ENCODE measurements at regions not wholly inside any gene's neighbourhood (a gene's known extent, or its start where the extent isn't known, plus 50 kb on each side); places are given as distances from the start of the nearest gene placed in this dataset.
"Not testable (repeated sequence)": the region's sequence is repeated elsewhere in the genome, so short reads cannot be mapped to it uniquely, and the experiment has no call there.

DNA sequence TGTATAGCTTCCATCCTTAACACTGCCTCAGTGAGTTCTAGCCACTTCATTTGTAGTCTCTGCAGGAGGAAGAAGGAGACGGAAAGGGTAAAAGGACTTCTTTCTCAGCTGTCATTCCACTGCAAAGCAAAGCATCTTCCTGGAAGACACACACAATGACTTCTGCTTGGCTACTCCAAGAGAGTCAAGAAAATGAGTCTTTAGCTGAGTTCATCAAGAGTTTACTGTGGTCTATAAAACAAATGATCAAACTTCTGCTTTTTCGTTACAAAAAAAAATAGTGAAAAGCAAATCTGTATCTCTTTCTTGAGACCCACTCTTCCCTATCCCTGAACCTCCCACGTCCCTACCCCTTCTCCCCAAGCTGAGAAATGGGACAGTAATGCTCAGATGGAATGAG is 205.0 kb upstream of the AHR start:
- no peak for DNase-seq (ENCODE audit: extremely low spot score)
- CTCF ChIA-PET, result interaction anchor here (0.9 to 1.4 kb wide), 4 partner anchors 11 to 16 kb away, joined by 3 read pairs; no protein-coding TSS in a partner anchor
- no peak for TF ChIP-seq CTCF (IDR thresholded peaks at IDR 0.05; ENCODE audit: control extremely low read depth, extremely low read depth, low read depth, missing control alignments)
- POLR2A ChIA-PET, result no interaction called here

GRCh38 chr7:17094963-17095574 is 203.4 kb upstream of the AHR start:
- POLR2A ChIA-PET, result no interaction called here
- CTCF ChIA-PET, result interaction anchor here (1.0 to 1.6 kb wide), 3 partner anchors 10 to 24 kb away, joined by 3 to 4 read pairs (median 3); no protein-coding TSS in a partner anchor
- TF ChIP-seq CTCF (IDR thresholded peaks at IDR 0.05; ENCODE audit: control extremely low read depth, extremely low read depth, low read depth, missing control alignments), result no peak
- no peak for DNase-seq (ENCODE audit: extremely low spot score)

GRCh38 chr7:17095931-17096330 is 202.5 kb upstream of the AHR start:
- CTCF ChIA-PET, result interaction anchor here (0.8 to 1.6 kb wide), 6 partner anchors 9 to 33 kb away, joined by 3 to 4 read pairs (median 3); no protein-coding TSS in a partner anchor
- no peak for TF ChIP-seq CTCF (IDR thresholded peaks at IDR 0.05; ENCODE audit: control extremely low read depth, extremely low read depth, low read depth, missing control alignments)
- POLR2A ChIA-PET, result no interaction called here

GRCh38 chr7:17097668-17098297 is 200.7 kb upstream of the AHR start:
- CTCF ChIA-PET, result interaction anchor here (1.0 to 1.7 kb wide), 2 partner anchors 8 to 12 kb away, joined by 3 to 4 read pairs; no protein-coding TSS in a partner anchor
- DNase-seq (ENCODE audit: extremely low spot score), result no peak
- no peak for TF ChIP-seq CTCF (IDR thresholded peaks at IDR 0.05; ENCODE audit: control extremely low read depth, extremely low read depth, low read depth, missing control alignments)
- POLR2A ChIA-PET, result no interaction called here

More at GRCh38 chr7:17095931-17096330, 202.5 kb upstream of the AHR start:
- DNase-seq (ENCODE audit: extremely low spot score), result no peak

- no peak for TF ChIP-seq CTCF (IDR thresholded peaks at IDR 0.05; ENCODE audit: control extremely low read depth, extremely low read depth, low read depth, missing control alignments)
- POLR2A ChIA-PET, result no interaction called here
- DNase-seq (ENCODE audit: extremely low spot score), result no peak
- CTCF ChIA-PET, result interaction anchor here (1.5 kb wide), 1 partner anchor 28 kb away, joined by 3 read pairs; no protein-coding TSS in a partner anchor
Observed at GRCh38 chr7:17098515-17098914, 199.9 kb upstream of the AHR start.

DNA sequence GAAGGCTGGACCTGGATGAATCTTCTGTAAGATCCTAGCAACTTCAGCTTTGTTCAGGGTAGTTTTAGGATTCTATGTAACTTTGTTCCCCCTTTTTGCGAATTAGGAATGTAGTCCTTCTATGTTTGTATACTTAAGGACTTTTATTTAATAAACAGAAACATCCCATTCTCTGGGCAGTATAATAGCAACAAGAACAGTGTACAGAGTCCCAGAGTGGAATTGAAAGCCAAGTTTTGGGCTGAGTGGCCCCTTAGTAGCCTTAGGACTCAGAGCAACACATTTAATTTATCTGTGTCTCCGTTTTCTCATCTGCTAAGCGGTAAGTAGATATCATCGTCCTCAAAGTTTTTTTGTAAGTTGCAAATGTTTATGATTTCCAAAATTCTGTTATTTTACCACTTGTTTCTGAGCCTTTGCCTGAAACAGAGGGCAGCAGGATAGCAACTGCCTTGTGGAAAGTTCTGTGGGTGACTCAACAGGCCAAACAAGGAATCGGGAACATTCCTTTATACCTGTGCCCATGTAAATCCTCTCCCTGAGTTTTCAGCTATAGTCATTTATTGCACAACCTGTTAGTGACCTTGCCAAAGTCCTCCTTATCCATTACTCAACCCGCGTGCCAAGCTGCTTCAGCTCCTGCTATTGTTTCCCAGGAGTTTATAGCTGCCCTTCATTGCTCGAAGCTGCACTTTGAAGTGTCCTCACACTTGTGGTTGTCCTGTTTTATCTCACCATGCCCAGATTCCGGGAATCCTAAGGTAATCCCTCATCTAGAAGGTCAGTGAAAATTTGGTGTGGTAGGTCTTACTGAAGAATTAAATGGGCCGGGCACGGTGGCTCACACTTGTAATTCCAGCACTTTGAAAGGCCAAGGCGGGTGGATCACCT is 199.1 kb upstream of the AHR start:
- ChIA-PET CTCF (interaction anchor here (1.5 kb wide), 1 partner anchor 27 kb away, joined by 3 read pairs; no protein-coding TSS in a partner anchor), POLR2A (no interaction called here)
- DNase-seq (ENCODE audit: extremely low spot score), result no peak
- TF ChIP-seq CTCF (IDR thresholded peaks at IDR 0.05; ENCODE audit: control extremely low read depth, extremely low read depth, low read depth, missing control alignments), result no peak

DNA sequence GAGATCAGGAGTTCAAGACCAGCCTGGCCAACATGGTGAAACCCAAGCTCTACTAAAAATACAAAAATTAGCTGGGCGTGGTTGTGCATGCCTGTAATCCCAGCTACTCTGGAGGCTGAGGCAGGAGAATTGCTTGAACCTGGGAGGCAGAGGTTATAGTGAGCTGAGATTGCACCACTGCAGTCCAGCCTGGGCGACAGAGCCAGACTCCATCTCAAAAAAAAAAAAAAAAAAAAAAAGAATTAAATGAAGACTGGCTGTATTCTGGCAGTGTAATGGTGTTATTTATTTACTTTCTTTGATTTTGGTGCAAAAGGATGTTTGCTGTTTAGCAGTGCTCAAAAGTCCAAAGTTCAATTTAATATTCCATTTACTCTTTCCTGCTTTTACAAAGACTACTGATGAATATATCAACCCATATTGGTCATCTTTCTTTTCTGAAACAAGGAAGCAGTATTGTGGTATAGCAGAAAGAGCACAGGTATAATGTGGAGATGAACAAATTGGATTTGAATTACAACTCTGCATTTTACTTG is 198.4 kb upstream of the AHR start:
- DNase-seq (ENCODE audit: extremely low spot score), result not testable (repeated sequence)
- CTCF ChIA-PET, result interaction anchor here (1.5 kb wide), 1 partner anchor 26 kb away, joined by 3 read pairs; no protein-coding TSS in a partner anchor

More for the DNA sequence above, 198.4 kb upstream of the AHR start:
- POLR2A ChIA-PET, result not testable (repeated sequence)
